Loucy (cell line): ENCODE measurements at regions not wholly inside any gene's neighbourhood (a gene's known extent, or its start where the extent isn't known, plus 50 kb on each side); places are given as distances from the start of the nearest gene placed in this dataset.

Experiments
- H2AFZ ChIP-seq: fragments of 200-600 bp; sonication (generic); 2 replicates; pipeline ENCODE4 v1.6.0; 2016; ENCODE audit warnings: antibody characterized with exemption, mild to moderate bottlenecking, low read length, moderate library complexity
- H3F3A ChIP-seq: fragments of 200-600 bp; 2 replicates; pipeline ENCODE4 v1.6.0; 2016; ENCODE audit warnings: antibody characterized with exemption, low read depth, mild to moderate bottlenecking
- H3K27me3 ChIP-seq: fragments of 200-600 bp; sonication (generic); 2 replicates; pipeline ENCODE4 v1.6.1; 2014; ENCODE audit warnings: low read length, mild to moderate bottlenecking; ENCODE audit not compliant: insufficient read depth, poor library complexity, severe bottlenecking
- H3K36me3 ChIP-seq: fragments of 200-600 bp; sonication (generic); 2 replicates; pipeline ENCODE4 v1.6.1; 2016; ENCODE audit warnings: low read length; ENCODE audit not compliant: insufficient read depth
- H3K4me1 ChIP-seq: fragments of 200-600 bp; sonication (generic); 2 replicates; pipeline ENCODE4 v1.5.1; 2014; ENCODE audit warnings: low read length, mild to moderate bottlenecking; ENCODE audit not compliant: insufficient read depth, poor library complexity, severe bottlenecking
- H3K4me2 ChIP-seq: fragments of 200-600 bp; sonication (generic); 2 replicates; pipeline ENCODE4 v1.6.0; 2014; ENCODE audit warnings: antibody characterized with exemption, low read length, low read depth, mild to moderate bottlenecking; ENCODE audit not compliant: poor library complexity, severe bottlenecking
- H3K4me3 ChIP-seq: fragments of 200-600 bp; sonication (generic); 2 replicates; pipeline ENCODE4 v1.5.1; 2014; ENCODE audit warnings: low read length, mild to moderate bottlenecking, mixed read lengths; ENCODE audit not compliant: poor library complexity, severe bottlenecking
- H3K79me2 ChIP-seq: fragments of 200-600 bp; sonication (generic); 2 replicates; pipeline ENCODE4 v1.6.1; 2014; ENCODE audit warnings: low read length; ENCODE audit not compliant: insufficient read depth
- H3K9ac ChIP-seq: fragments of 200-600 bp; sonication (generic); 2 replicates; pipeline ENCODE4 v1.6.0; 2014; ENCODE audit warnings: mild to moderate bottlenecking, low read depth, low read length, moderate library complexity; ENCODE audit not compliant: poor library complexity, severe bottlenecking
- H3K9me2 ChIP-seq: fragments of 200-600 bp; sonication (generic); replicated peaks from 2 replicates; pipeline ENCODE4 v1.6.1; 2016; ENCODE audit warnings: low read depth, low read length, mixed read lengths
- H3K9me3 ChIP-seq: fragments of 200-600 bp; sonication (generic); 2 replicates; pipeline ENCODE4 v1.6.1; 2014; ENCODE audit warnings: mild to moderate bottlenecking, antibody characterized with exemption, low read length, low read depth; ENCODE audit not compliant: insufficient read depth
- H4K20me1 ChIP-seq: fragments of 200-600 bp; sonication (generic); 2 replicates; pipeline ENCODE4 v1.6.0; 2014; ENCODE audit warnings: antibody characterized with exemption, low read length, mild to moderate bottlenecking; ENCODE audit not compliant: insufficient read depth, poor library complexity, severe bottlenecking
- CTCF ChIP-seq: fragments of 200-600 bp; sonication (generic); conservative IDR thresholded peaks from 2 replicates; pipeline ENCODE4 v1.5.1; 2014; ENCODE audit warnings: mild to moderate bottlenecking, antibody characterized with exemption, low read length
- EZH2phosphoT487 ChIP-seq: fragments of 200-600 bp; IDR thresholded peaks from 2 replicates; pipeline ENCODE4 v1.6.1; 2018; ENCODE audit warnings: antibody characterized with exemption, mild to moderate bottlenecking, moderate library complexity, borderline replicate concordance

DNA sequence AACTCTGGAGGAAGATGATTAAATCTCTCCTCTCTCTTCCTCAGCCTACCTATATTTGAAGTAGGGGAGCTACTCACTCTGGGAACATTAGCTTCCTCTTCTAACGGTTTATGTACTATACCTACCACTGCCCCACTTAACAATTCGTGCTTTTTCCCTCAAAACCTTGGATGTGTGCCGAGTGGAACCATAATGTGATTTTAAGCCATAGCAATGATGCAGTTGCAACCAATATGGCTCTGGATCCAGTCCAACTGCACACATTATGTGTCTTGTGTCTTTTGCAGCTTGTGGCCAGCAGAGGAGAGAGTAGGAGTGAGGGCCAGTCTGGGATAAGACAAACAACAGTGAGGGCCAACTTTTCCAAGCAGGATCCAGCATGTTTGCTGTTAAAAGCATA lies 170.7 kb downstream of the GATA3 start:
- H3K27me3 ChIP-seq: no peaks in the 10 kb centered on the region
- H3K9me3 ChIP-seq: no peaks in the 10 kb centered on the region
- H3F3A ChIP-seq: no peaks in the 10 kb centered on the region
- no peaks in the 10 kb centered on the region for H3K79me2 ChIP-seq
- TF ChIP-seq CTCF (no peak), EZH2phosphoT487 (no peak)
- no peak overlapping the region for H3K9ac ChIP-seq
- no peaks in the 10 kb centered on the region for H3K9me2 ChIP-seq
- no peaks in the 10 kb centered on the region for H3K4me1 ChIP-seq
- H3K4me3 ChIP-seq: no peak overlapping the region
- H2AFZ ChIP-seq: no peak overlapping the region
- H3K4me2 ChIP-seq: no peak overlapping the region
- H3K36me3 ChIP-seq: no peaks in the 10 kb centered on the region
- H4K20me1 ChIP-seq: no peaks in the 10 kb centered on the region

DNA sequence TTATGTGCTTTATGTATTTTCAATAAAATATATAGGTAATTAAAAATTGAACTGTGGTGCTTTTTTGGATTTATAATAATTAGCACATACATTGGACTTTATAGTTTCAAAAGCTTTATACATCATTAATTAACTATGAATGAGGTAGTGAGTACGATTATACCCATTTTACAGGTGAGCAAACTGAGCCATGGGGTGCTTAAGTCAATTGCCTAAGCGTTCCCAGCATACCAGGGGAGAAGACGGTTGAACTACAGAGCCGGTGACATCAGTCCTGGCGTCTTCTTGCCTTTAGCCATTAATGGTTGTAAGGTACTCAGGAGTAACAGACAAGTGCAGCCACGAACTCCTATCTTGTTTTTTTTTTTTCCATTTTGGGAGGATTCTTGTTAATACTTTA lies 172.8 kb downstream of the GATA3 start:
- peaks cover 6% of the 10 kb centered on the region for H3K4me1 ChIP-seq
- no peaks in the 10 kb centered on the region for H3K36me3 ChIP-seq
- H3K9ac ChIP-seq: no peak overlapping the region
- H3K9me3 ChIP-seq: no peaks in the 10 kb centered on the region
- H3K27me3 ChIP-seq: no peaks in the 10 kb centered on the region
- no peak overlapping the region for H2AFZ ChIP-seq
- H3K79me2 ChIP-seq: no peaks in the 10 kb centered on the region
- TF ChIP-seq EZH2phosphoT487 (no peak), CTCF (no peak)
- H3K4me3 ChIP-seq: no peak overlapping the region
- H4K20me1 ChIP-seq: no peaks in the 10 kb centered on the region
- no peak overlapping the region for H3K4me2 ChIP-seq
- H3K9me2 ChIP-seq: no peaks in the 10 kb centered on the region
- H3F3A ChIP-seq: no peaks in the 10 kb centered on the region

DNA sequence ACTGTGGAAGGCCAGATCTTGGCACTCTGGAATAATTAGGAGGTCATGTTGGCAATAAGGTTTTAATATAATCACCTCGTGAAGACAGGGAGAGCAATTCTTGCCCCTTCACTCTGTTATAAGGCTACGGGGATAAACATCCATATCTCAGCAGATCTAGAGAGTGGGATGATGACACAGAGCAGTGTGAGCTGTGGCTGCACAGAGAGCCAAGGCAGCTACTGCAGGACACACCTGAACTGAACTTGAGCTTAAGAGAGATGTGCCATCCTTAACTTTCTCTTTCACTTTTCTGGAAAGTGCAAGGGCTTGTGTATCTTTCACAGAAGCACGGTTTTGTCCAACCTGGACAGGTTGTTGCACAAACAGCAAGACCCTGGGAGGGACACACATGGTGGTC lies 174.7 kb downstream of the GATA3 start:
- TF ChIP-seq EZH2phosphoT487 (no peak), CTCF (no peak)
- Histone ChIP-seq H3K9me2 (no peaks in the 10 kb centered on the region), H3K4me2 (no peak overlapping the region), H3K36me3 (no peaks in the 10 kb centered on the region), H2AFZ (no peak overlapping the region), H3F3A (no peaks in the 10 kb centered on the region), H3K9ac (no peak overlapping the region), H3K4me3 (no peak overlapping the region), H3K79me2 (no peaks in the 10 kb centered on the region), H3K9me3 (no peaks in the 10 kb centered on the region), H3K27me3 (no peaks in the 10 kb centered on the region), H3K4me1 (peaks cover 6% of the 10 kb centered on the region), H4K20me1 (no peaks in the 10 kb centered on the region)
